GM18502 (cell line): ENCODE measurements at regions not wholly inside any gene's neighbourhood (a gene's known extent, or its start where the extent isn't known, plus 50 kb on each side); places are given as distances from the start of the nearest gene placed in this dataset.
"Not testable (repeated sequence)": the region's sequence is repeated elsewhere in the genome, so short reads cannot be mapped to it uniquely, and the experiment has no call there.

Experiments used
- ATAC-seq: cut with Tn5 transposase; IDR thresholded peaks from one replicate; pipeline ENCODE4 v1.9.1; 2021; ENCODE audit warnings: mild to moderate bottlenecking; ENCODE audit not compliant: unreplicated experiment, poor library complexity

DNA sequence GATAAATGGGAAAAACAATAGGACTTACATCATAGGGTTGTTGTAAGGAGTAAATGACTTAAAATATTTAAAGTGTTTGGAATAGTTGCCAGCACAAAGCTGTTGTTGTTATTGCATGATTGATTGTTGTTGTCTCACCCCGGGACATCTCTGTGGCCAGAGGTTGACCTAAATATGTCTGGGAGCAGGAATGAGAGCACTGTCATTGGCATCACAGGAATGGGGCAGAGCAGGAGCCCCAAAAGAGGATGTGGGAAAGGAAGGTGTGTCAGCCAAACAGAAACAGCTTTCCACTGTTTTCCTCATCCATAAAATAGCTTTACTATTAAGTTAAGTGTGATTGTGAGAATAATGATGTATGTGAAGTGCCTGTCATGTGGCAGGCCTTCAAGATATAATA lies 121.6 kb downstream of the TMEM168 start:
- no peak for ATAC-seq

DNA sequence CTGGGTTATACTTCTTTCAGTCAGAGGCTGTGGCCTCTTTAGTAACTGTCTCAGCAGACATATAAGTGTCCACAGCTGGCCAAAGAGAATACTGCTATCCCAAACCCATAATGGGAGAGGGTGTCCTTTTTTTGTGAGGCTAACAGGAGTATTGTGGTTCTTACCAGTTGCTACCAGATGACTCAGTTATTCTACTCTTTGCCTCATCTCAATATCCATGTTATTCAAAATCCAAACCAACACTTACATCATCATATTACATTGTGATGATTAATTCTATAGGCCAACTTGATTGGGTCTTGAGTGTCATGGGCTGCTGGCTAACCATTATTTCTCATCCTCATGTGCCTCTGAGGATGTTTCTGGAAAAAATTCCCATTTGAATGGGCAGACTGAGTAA lies 120.9 kb downstream of the TMEM168 start:
- no peak for ATAC-seq

DNA sequence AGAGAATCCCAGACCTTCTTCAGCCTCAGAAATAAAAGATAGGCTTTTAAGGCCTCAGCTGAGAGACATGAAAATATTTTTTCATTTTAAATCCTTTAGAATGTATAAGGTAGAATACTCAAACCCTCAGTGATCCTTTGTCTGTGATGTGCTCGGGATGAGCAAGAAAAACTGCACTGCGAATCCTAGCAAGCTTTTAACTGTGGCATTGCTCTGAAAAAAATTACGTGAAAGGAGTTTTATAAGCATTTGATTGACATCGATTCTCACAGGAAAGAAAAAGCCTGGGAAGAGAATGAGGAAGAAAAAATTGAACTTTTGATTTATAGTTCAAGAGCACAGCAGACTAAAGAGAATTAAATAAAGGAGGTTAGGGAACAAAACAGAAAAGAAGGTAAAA lies 120.0 kb downstream of the TMEM168 start:
- ATAC-seq = no peak

DNA sequence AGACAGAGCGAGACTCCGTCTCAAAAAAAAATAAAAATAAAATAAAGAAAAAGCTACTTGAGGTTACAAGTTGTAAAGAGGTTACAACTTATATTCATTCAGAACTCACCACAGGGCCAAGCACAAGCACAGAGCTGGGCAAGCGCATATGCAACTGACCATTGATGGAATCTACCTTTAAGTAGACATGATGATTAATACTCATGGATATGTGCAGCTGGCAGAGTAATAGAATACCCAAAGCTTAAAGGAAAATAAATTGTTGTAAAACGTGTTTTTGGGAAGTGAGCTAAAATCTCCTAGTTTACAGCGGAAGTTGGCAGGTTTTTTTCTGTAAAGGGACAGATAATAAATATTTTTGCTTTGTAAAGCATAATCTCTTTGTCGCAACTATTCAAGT lies 111.6 kb downstream of the TMEM168 start:
- ATAC-seq = no peak

DNA sequence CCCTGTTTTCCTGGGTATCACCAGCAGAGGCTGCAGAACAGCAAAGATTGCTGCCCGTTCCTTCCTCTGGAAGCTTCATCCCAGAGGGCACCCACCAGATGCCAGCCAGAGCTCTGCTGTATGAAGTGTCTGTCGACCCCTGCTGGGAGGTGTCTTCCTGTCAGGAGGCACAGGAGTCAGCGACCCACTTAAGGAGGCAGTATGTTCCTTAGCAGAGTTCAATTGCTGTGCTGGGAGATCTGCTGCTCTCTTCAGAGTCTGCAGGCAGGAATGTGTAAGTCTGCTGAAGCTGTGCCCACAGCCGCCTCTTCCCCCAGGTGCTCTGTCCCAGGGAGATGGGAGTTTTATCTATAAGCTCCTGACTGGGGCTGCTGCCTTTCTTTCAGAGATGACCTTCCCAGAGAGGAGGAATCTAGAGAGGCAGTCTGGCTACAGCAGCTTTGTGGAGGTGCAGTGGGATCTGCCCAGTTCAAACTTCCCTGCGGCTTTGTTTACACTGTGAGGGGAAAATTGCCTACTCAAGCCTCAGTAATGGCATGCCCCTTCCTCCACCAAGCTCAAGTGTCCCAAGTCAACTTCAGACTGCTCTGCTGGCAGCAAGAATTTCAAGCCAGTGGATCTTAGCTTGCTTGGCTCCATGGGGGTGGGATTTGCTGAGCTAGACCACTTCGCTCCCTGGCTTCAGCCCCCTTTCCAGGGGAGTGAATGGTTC lies 100.6 kb downstream of the TMEM168 start:
- not testable (repeated sequence) for ATAC-seq

DNA sequence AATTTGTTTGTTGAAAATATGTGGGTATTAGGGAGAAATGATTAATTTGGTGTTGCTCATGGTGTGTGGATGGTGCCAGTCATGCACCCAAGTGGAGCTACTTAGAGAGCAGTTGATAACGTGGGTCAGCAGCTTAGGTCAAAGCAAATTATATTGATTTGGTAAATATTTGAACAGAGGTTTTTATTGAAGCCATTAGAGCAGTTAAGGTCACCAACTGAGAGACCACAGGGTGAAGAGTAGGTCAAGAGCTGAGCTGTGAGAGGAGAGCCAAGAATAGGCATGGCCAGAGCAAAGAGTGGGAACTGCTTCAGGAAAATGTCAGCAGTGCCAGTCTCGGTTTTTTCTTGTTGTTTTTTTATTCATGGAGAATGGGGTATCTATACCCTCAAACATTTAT lies 97.9 kb downstream of the TMEM168 start:
- no peak for ATAC-seq

DNA sequence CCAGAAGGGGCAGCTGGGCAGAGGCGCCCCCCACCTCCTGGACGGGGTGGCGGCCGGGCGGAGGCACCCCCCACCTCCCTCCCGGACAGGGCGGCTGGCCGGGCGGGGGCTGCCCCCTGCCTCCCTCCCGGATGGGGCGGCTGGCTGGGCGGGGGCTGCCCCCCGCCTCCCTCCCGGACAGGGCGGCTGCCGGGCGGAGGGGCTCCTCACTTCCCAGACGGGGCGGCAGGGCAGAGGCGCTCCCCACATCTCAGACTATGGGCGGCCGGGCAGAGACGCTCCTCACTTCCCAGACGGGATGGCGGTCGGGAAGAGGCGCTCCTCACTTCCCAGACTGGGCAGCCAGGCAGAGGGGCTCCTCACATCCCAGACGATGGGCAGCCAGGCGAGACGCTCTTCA lies 93.0 kb downstream of the TMEM168 start:
- not testable (repeated sequence) for ATAC-seq

DNA sequence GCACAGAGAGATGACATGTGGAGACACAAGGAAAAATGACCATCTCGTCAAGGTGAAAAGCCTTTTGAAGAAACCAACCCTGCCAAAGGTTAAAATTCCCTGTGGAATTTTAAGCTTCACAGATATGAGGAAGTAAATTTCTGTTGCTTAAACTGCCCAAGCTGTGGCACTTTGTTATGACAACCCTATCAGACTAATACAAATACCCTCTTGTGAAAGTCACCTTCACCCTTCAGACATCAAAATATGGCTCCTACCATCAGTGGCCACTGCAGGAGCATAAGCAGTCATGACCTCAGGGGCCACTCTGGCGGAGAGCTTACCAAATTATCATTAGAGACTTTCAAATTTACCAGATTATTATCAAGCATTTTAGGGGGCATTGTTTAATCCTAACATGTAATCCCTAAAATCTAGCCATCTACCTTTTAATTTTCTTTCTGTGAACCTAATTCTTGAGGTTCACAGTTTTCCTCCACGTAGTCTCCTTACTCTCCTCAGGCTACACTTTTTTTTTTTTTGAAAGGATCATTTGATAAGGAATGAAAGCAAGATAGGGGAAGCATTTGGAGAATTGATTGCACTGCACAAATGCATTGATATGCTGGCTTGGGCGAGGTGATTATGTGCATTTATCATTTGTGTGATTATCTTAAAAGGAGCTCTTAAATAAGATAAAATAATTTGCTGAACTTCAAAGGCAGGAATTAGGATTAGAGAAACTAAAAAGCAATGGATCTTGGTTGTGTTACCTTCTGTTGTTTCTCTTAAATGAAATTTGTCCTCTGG lies 90.3 kb downstream of the TMEM168 start:
- no peak for ATAC-seq

DNA sequence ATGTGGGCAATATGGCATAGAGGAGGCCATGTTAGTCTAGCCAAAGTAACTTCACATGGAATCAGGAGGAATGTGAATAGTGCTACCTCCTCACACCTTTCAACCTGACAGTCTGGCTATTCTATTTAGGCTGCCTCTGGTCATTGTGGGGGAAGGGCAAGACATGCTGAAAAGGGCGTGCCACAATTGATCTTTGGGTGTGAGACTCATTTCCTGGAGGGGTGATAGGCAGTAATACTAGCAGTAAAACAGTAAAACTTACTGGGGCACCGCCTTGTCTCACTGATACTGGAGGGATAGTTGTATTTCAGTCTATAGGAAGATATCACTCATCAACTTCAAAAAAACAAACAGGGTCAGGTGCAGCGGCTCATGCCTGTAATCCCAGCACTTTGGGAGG lies 88.7 kb downstream of the TMEM168 start:
- ATAC-seq = no peak

DNA sequence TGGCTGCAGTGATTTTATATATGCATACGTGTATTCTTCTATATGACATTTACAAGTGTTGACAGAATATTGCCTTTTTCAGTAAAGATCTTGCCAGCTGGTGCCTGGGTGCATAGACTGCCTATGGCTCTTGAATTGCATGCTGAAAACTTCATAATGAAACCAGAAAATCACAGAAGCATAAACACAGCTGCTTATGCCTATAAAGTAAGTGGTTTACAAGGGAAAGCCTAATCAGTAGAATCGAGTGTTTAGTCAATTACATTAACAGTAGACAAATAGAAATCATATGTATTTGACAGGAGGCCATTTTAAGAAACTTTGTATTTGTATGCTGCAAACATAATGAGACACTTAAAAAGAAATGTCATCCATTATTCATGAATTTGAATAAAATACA lies 82.5 kb downstream of the TMEM168 start:
- no peak for ATAC-seq

DNA sequence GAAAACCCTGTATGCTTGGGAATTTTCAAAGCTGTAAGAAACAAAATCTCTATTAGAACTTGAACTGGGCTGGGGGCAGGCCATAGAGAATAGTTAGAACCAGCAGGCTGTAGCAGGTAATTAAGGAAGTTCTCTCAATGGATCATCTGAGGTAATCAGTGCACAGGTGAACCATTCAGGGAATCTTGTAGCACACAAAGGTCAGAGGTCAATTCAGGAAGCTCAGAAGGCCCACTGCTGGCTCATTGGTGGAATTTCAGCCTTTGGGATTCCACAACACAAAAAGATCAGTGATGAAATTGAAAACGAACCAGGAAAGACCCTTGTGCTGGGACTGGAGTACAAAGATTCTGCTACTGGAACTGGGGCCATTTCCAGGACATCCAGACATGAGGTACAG lies 82.0 kb downstream of the TMEM168 start:
- ATAC-seq = no peak
